ENCODE measurements at regions not wholly inside any gene's neighbourhood (a gene's known extent, or its start where the extent isn't known, plus 50 kb on each side); places are given as distances from the start of the nearest gene placed in this dataset.

DNA sequence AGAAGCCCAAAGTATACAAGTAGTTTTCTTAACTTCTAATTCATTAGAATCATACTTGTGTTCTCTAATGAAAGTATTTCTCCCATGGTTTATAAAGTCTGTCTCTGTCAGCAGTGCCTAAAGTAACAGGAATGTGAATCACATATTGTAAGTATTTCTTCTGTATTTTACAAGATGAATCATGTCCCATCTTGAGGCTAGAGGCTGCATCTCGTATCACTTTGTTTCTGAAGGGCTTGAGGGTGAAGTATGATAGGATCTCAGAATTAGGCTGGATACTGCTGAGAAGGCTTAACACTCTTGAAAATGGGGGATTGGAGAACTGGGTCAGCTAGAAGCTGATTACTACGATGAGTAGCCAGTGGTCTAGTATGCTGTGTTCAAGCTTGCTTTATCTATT lies 242.2 kb upstream of the ACTBL2 start:
- no peaks in the 10 kb centered on the region for H4K20me1 ChIP-seq (ENCODE audit: insufficient read depth, low read length)
- H3K27me3 ChIP-seq (ENCODE audit: insufficient read depth, low read length, poor library complexity) = peaks cover 3% of the 10 kb centered on the region
- no peak overlapping the region for H3K4me3 ChIP-seq (ENCODE audit: low read depth in 1 of 2, low read length in 2 of 2)
- DNase-seq (no peak), ATAC-seq (ENCODE audit: insufficient read depth, low read depth) (no peak)
- H2AFZ ChIP-seq (ENCODE audit: low read depth, low read length) = no peak overlapping the region
- no peak for TF ChIP-seq EZH2 (IDR thresholded peaks at IDR 0.05; ENCODE audit: borderline replicate concordance, low read depth, low read length, severe bottlenecking)
- TF ChIP-seq, protein P1, sequence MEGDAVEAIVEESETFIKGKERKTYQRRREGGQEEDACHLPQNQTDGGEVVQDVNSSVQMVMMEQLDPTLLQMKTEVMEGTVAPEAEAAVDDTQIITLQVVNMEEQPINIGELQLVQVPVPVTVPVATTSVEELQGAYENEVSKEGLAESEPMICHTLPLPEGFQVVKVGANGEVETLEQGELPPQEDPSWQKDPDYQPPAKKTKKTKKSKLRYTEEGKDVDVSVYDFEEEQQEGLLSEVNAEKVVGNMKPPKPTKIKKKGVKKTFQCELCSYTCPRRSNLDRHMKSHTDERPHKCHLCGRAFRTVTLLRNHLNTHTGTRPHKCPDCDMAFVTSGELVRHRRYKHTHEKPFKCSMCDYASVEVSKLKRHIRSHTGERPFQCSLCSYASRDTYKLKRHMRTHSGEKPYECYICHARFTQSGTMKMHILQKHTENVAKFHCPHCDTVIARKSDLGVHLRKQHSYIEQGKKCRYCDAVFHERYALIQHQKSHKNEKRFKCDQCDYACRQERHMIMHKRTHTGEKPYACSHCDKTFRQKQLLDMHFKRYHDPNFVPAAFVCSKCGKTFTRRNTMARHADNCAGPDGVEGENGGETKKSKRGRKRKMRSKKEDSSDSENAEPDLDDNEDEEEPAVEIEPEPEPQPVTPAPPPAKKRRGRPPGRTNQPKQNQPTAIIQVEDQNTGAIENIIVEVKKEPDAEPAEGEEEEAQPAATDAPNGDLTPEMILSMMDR (IDR thresholded peaks at IDR 0.05; ENCODE audit: borderline replicate concordance, extremely low read depth, low read length, poor library complexity, severe bottlenecking) = no peak
- H3K79me2 ChIP-seq (ENCODE audit: insufficient read depth, low read length) = no peaks in the 10 kb centered on the region
- H3K4me2 ChIP-seq (ENCODE audit: insufficient read depth, low read length) = no peak overlapping the region
- no peak overlapping the region for H3K27ac ChIP-seq (ENCODE audit: low read length)
- H3K36me3 ChIP-seq (ENCODE audit: insufficient read depth, low read length) = no peaks in the 10 kb centered on the region
- no peaks in the 10 kb centered on the region for H3K9me3 ChIP-seq (ENCODE audit: insufficient read depth, low read length, severe bottlenecking)
- H3K4me1 ChIP-seq (ENCODE audit: insufficient read depth, low read length) = no peaks in the 10 kb centered on the region
- H3K9ac ChIP-seq (ENCODE audit: low read depth, low read length) = no peak overlapping the region

- Histone ChIP-seq H3K4me2 (ENCODE audit: insufficient read depth, low read length) (no peak overlapping the region), H3K36me3 (ENCODE audit: insufficient read depth, low read length) (no peaks in the 10 kb centered on the region), H2AFZ (ENCODE audit: low read depth, low read length) (no peak overlapping the region), H3K27me3 (ENCODE audit: insufficient read depth, low read length, poor library complexity) (peaks cover 3% of the 10 kb centered on the region), H3K9ac (ENCODE audit: low read depth, low read length) (no peak overlapping the region), H3K4me1 (ENCODE audit: insufficient read depth, low read length) (no peaks in the 10 kb centered on the region), H3K9me3 (ENCODE audit: insufficient read depth, low read length, severe bottlenecking) (no peaks in the 10 kb centered on the region), H3K4me3 (ENCODE audit: low read depth in 1 of 2, low read length in 2 of 2) (no peak overlapping the region), H4K20me1 (ENCODE audit: insufficient read depth, low read length) (no peaks in the 10 kb centered on the region), H3K27ac (ENCODE audit: low read length) (no peak overlapping the region), H3K79me2 (ENCODE audit: insufficient read depth, low read length) (no peaks in the 10 kb centered on the region)
- ATAC-seq (ENCODE audit: insufficient read depth, low read depth) (no peak), DNase-seq (no peak)
- no peak for TF ChIP-seq EZH2 (IDR thresholded peaks at IDR 0.05; ENCODE audit: borderline replicate concordance, low read depth, low read length, severe bottlenecking)
- TF ChIP-seq, protein P1 (IDR thresholded peaks at IDR 0.05; ENCODE audit: borderline replicate concordance, extremely low read depth, low read length, poor library complexity, severe bottlenecking) = no peak
These were observed 238.6 kb upstream of the ACTBL2 start for GRCh38 chr5:57721226-57721625.

DNA sequence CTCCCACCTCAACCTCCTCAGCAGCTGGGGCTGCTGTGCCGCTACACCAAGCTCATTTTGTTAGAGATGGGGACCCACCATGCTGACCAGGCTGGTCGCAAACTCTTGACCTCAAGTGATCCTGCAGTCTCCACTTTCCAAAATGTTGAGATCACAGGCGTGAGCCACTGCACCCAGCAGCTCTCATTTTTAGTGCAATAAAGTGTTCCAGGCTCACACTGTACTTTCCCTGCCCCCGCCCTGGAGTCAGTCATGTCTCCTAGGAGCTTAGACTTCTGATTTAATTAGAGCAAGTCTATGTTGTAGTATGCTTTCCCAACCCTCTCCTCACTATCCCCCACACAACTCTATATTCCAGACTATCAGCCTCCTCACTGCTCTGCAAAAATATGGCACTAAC lies 238.0 kb upstream of the ACTBL2 start:
- TF ChIP-seq, protein P1 (IDR thresholded peaks at IDR 0.05; ENCODE audit: borderline replicate concordance, extremely low read depth, low read length, poor library complexity, severe bottlenecking) = no peak
- no peak for TF ChIP-seq EZH2 (IDR thresholded peaks at IDR 0.05; ENCODE audit: borderline replicate concordance, low read depth, low read length, severe bottlenecking)
- no peak for ATAC-seq (ENCODE audit: insufficient read depth, low read depth)
- H3K9ac ChIP-seq (ENCODE audit: low read depth, low read length) = no peak overlapping the region

DNA sequence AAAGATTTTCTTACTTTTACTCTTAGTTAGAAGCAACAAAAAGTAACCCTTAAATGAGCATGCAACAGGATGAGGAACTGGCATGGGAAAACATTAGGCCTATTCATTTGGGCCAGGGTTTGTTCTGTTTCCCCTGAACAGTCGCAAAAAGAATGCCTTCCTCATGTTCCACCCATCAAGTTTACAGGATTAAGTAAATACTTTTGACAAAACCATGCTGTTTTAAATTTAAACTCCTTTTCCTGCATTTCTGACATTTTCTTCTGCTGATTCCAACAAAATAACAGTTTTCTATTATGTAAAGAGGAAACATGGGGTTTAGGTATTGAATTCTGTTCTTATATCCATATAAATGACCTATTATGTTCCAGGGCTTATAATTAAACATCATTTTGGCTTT lies 236.6 kb upstream of the ACTBL2 start:
- Histone ChIP-seq H3K36me3 (ENCODE audit: insufficient read depth, low read length) (no peaks in the 10 kb centered on the region), H2AFZ (ENCODE audit: low read depth, low read length) (no peak overlapping the region)

More for the DNA sequence above, 238.0 kb upstream of the ACTBL2 start:
- no peak overlapping the region for H3K27ac ChIP-seq (ENCODE audit: low read length)
- no peaks in the 10 kb centered on the region for H3K79me2 ChIP-seq (ENCODE audit: insufficient read depth, low read length)
- H3K27me3 ChIP-seq (ENCODE audit: insufficient read depth, low read length, poor library complexity) = peaks cover 3% of the 10 kb centered on the region
- no peak for DNase-seq
- H3K9me3 ChIP-seq (ENCODE audit: insufficient read depth, low read length, severe bottlenecking) = no peaks in the 10 kb centered on the region
- no peaks in the 10 kb centered on the region for H3K4me1 ChIP-seq (ENCODE audit: insufficient read depth, low read length)
- H3K4me3 ChIP-seq (ENCODE audit: low read depth in 1 of 2, low read length in 2 of 2) = no peak overlapping the region
- no peaks in the 10 kb centered on the region for H4K20me1 ChIP-seq (ENCODE audit: insufficient read depth, low read length)
- no peak overlapping the region for H3K4me2 ChIP-seq (ENCODE audit: insufficient read depth, low read length)
- H2AFZ ChIP-seq (ENCODE audit: low read depth, low read length) = no peak overlapping the region
- no peaks in the 10 kb centered on the region for H3K36me3 ChIP-seq (ENCODE audit: insufficient read depth, low read length)

More for the DNA sequence above, 236.6 kb upstream of the ACTBL2 start:
- peaks cover 3% of the 10 kb centered on the region for H3K27me3 ChIP-seq (ENCODE audit: insufficient read depth, low read length, poor library complexity)
- no peaks in the 10 kb centered on the region for H3K79me2 ChIP-seq (ENCODE audit: insufficient read depth, low read length)
- H3K4me2 ChIP-seq (ENCODE audit: insufficient read depth, low read length) = no peak overlapping the region
- H3K4me1 ChIP-seq (ENCODE audit: insufficient read depth, low read length) = no peaks in the 10 kb centered on the region
- DNase-seq = no peak
- H3K27ac ChIP-seq (ENCODE audit: low read length) = no peak overlapping the region
- no peaks in the 10 kb centered on the region for H4K20me1 ChIP-seq (ENCODE audit: insufficient read depth, low read length)
- TF ChIP-seq EZH2 (IDR thresholded peaks at IDR 0.05; ENCODE audit: borderline replicate concordance, low read depth, low read length, severe bottlenecking) = no peak
- TF ChIP-seq, protein P1 (IDR thresholded peaks at IDR 0.05; ENCODE audit: borderline replicate concordance, extremely low read depth, low read length, poor library complexity, severe bottlenecking) = no peak
- no peak overlapping the region for H3K4me3 ChIP-seq (ENCODE audit: low read depth in 1 of 2, low read length in 2 of 2)
- no peak overlapping the region for H3K9ac ChIP-seq (ENCODE audit: low read depth, low read length)
- ATAC-seq (ENCODE audit: insufficient read depth, low read depth) = no peak
- H3K9me3 ChIP-seq (ENCODE audit: insufficient read depth, low read length, severe bottlenecking) = no peaks in the 10 kb centered on the region
